Stimulated activated CD4-positive, alpha-beta T cell treated with anti-CD3 and anti-CD28 coated beads, Interleukin-2, amount 100 ng/mL, for 24 hours (primary cell): ENCODE measurements at regions not wholly inside any gene's neighbourhood (a gene's known extent, or its start where the extent isn't known, plus 50 kb on each side); places are given as distances from the start of the nearest gene placed in this dataset.

Experiments used
- DNase-seq, 2 donors: peaks; one replicate each; pipeline ENCODE4 v3.0.0-alpha.2; 2020

GRCh38 chr18:27899893-27900292 is 277.0 kb downstream of the CDH2 start:
- DNase-seq = no peak

DNA sequence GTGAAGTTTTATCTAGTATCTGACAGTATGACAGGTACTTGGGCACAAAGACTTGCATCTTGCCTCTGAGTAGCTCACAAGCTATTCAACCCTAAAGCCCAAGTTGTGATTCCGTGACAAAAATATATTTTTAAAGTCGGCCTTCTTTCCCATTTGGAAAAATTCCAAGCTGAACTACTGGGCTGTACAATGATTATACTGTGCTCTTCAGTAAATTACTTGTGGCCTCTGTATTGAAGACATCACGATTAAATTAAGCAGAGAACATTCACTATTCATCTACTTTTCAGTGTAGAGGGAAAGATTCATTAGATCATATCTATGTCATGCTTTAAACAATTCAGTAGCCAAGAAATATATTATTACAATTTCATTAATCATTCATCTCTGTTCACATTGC is 282.2 kb downstream of the CDH2 start:
- no peak for DNase-seq

DNA sequence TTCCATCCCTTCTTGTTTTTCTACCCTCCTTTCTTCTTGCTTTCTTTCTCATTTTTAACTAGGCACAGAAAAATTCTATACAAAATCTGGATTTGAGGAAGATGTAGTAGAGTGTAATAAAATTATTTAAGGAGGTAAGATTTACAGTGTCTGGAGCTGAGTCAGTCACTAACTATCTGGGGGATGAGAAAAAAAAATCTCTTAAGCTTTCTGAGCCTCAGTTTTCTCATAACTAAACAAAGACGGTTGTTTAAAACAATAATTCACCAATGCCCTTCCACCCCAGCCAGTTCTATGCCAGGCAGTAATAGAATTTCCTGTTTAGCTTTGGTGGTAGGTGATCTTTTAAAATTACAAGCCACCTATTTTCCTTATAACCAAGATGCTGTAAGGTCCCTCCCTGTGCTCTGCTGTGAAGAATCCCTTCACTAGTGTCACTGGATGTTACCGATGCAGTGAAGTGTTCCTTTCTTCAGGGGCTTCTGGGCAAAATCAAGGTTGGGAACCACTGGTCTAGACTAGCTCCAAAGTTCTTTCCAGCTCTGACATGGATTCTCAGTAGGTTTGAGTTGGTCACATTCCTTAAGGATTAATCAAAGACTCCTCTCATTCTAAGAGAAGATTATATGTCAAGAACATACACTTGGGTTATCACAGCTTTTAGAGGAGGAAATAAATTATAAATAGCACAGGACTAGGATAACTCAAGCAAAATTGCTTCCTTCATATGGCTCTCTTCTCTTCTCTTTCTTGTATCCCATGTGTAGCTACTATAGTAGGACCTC is 289.0 kb downstream of the CDH2 start:
- DNase-seq = no peak

DNA sequence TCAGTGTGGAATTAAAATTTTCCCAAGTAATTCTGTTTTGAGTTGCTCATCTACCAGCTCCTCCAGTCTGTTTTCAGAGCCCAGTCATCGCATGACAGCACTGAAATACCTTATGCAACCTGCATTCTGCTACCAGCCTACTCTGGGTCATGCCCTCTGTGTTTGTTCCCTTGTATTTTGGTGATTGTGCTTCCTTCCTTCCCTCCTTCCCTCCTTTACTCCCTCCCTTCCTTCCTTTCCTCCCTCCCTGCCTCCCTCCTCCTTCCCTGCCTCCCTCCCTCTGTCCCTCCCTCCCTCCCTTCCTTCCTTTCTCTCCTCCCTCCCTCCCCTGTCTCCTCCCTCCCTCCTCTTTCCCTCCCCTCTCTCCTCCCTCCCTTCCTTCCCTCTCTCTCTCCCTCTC is 289.6 kb downstream of the CDH2 start:
- no peak for DNase-seq

DNA sequence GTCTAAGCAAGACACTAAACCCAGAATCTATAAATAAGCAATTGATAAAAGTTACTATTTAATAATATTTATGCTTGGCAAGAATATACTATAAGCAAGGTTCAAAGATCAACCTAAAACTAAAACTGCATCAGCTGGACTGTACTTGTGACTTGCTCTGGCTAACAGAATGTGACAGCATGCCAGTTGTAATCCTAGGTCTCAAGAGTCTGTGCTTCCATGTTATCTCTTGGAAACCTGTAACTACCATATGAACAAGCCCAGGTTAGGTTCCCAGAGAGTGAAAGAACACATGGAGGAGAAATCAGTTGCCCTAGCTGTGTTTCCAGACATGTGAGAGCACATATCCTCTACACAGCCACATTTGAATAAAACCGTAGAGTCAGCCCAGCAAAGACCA is 297.4 kb downstream of the CDH2 start:
- no peak for DNase-seq

DNA sequence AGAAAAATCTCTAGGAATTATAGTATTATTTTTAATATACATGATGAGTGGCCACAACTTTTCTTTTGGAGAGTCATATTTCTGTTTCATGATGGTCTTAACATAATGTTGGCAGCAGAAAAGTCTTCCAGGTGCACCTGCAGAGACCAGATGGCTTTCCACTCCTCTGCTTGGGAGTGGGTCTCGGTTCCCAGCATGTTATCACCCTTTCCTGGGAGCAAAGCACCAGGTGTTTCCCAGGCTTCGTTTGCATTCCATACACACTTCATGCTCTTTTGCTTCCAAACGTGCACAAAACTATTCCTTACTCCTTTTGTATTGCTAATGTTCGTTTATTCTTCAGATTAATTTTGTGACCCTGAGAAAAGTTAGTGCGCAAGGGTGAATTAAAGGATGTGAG is 305.2 kb downstream of the CDH2 start:
- no peak for DNase-seq

- no peak for DNase-seq
Observed at GRCh38 chr18:27869735-27870134, 307.2 kb downstream of the CDH2 start.

DNA sequence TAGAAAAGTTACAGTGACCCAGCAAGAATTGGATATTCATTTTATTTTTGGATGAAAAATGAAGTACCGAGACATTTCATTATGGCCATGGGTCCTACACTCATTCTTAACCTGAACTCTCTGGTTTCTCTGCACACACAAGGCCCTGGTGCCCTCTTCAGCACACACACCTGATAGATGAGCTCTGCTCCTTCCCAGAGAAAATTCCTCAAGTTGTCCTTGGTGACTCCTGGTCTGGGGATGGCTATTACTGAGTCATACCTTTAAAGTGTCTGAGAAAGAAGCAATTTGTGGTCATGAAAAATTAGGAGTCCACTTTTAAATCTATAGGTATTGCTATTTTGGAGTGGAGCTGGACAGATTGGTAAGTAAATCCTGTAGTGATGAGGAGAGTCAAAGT is 311.5 kb downstream of the CDH2 start:
- DNase-seq = no peak

DNA sequence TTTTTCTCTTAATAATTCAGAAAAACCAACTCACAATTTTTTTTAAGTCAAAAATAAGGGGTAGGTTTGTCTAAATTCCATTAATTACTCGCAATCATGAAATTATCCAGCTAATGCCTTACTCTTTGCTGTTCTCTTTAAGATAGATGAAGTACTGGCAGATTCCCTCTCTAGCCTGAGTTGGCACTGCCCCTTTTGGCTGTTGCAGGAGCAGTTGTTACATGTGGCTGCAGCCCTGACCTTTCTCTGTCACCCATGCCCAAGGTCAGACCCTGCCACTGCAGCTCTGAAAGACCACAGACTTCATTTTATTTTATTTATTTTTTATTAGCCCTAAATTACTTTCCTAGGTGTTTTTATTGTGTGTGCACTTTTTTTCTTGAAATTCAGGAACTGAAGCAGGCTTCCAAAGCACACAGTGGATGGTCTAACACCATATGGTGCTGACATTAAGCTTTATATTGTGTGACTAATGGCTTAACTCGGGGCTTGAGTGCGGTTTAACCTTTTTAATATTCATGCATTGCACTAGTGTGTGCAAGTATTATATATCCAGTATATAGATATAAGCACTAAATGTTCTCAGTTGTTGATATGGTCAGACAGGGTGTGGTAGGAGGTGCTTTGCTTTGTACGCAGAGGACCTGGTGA is 313.0 kb downstream of the CDH2 start:
- no peak for DNase-seq

DNA sequence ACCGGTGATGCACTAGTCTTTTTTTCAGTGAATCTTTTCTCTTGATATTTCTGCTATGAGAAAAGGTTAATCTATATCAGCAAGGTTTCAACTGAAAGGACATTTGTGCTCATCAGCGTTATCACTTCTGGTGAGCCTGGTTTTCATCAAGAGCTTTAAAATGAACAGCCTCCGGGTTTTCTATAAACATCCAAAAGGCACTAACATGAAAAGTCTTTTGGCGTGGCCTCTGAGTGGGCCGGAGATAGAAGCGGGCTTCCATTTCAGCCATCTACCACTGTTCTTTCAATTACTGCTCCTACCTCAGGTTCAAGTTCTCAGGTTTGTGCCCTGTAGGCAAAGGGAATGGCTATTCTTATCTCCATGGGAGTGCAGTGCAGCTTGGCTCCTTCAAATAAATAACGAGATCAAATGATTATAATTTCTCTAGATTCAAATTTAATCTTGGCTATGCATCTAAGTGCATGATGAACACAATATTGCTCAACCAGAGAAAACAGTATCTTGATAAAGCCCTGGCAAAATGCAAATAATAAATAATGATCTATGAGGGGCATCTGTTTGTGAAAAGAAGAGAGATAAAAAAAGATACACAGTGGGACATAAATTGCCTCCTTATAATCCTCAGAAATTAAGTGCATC is 314.8 kb downstream of the CDH2 start:
- DNase-seq = no peak

- DNase-seq = no peak
Observed at GRCh38 chr18:27861539-27861938, 315.4 kb downstream of the CDH2 start.

GRCh38 chr18:27860701-27861107 is 316.2 kb downstream of the CDH2 start:
- DNase-seq = no peak

DNA sequence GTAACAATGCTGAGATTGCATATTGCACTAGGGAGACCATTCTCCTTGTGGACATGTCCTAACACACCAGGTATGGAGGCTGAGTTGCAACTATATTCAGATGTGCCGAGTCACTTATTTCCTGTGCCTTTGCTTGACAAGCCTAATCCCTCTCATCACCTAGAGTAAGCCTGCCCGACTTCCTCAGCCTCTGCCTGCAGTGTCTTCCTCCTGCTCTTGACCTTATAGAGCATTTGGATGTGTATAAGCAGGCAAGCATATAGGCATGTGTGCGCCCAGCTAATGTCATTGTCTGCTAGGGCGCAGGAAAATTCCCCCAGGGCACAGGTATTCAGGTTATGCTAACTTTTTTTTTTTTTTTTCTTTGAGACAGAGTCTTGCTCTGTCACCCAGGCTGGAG is 316.9 kb downstream of the CDH2 start:
- DNase-seq = no peak

DNA sequence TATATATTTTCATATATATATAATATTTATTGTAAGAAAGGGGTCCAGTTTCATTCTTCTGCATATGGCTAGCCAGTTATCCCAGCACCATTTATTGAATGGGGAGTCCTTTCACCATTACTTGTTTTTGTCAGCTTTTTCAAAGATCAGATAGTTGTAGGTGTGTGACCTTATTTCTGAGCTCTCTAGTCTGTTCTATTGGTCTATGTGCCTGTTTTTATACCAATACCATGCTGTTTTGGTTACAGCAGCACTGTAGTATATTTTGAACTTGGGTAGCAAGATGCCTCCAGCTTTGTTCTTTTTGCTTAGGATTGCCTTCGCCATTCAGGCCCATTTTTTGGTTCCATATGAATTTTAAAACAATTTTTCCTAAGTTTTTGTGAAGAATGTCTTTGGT is 320.1 kb downstream of the CDH2 start:
- DNase-seq = no peak

GRCh38 chr18:27855486-27855885 is 321.4 kb downstream of the CDH2 start:
- no peak for DNase-seq

GRCh38 chr18:27854631-27855030 is 322.3 kb downstream of the CDH2 start:
- no peak for DNase-seq

GRCh38 chr18:27848336-27848735 is 328.6 kb downstream of the CDH2 start:
- no peak for DNase-seq

DNA sequence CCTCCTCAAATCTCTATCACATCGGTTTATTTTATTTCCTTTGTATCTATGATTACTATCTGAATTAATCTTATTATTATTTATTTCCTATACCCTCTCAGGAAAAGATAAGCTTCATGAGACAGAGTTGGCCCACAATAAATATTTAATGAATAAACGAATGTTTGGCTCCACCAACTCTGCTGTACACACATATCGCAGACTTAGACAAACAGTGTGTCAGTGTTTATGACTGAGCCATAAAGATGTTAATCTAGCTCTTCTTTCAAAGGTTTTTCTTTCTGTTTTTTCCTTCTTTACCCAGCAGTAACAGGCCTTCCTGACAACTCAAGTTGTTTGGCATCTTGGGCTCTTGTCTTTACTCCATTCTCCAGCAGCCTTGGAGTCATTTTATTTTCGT is 329.5 kb downstream of the CDH2 start:
- no peak for DNase-seq

GRCh38 chr18:27845897-27846296 is 331.0 kb downstream of the CDH2 start:
- DNase-seq = no peak

DNA sequence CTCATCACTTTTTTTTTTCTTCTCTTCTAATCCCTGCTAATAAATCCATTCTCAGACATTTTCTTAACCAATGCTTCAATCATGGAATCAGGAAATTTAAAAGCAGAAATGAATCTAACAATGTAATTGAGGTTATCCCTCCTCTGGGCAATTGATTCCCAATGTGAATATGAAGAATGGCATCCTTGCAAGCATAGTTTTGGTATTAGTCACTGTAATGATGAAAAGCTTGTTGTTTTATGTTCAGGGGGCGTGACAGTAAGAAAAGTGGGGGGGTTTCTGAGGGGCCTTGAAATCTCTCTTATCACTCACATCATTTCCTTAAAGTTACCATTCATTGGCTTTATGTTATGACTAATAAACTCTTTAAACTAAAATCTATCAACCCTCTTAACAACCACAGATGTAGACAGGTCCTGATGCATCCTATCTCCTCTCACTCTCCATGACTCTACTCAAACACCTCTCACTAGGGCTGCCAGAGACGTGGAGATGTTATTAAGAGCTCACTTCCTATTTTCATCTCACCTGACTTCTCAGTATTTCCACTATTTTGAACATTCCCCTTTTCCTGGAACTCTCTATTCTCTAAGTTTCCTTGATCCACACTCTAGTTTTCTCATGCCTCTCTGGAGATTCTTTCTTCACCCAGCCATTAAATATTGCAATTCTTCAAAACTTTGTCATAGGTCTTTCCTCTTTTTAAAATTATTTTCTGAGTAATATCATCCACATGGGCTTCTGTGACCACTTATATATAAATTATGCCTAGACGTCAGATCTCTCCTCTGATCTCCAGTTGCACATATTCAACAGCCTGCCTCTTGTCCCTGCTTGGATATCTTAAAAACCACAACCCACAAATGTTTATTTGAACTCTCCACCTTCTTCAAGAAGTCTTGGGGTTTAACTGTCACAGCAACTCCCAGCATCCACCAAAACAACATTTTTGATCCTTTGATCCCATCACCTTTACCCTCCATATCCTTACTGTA is 332.9 kb downstream of the CDH2 start:
- no peak for DNase-seq

DNA sequence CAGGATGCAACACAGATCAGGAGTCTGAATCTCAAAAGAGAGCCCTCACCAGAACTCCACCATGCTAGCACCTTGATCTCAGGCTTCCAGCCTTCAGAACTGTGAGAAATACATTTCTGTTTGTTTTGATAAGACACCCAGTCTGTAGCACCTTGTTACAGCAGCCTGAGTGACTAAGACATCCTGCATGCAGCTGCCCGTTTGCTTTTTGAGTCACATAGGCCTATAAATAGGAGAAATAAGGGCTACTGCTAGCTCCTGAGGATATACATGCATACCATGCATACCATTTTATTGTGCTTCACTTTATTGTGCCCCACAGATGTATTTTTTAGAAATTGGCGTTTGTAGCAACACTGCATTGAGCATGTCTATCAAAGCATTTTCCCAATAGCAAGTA is 337.8 kb downstream of the CDH2 start:
- DNase-seq = no peak

- DNase-seq = no peak
Observed at GRCh38 chr18:27838225-27838624, 338.7 kb downstream of the CDH2 start.

- DNase-seq = no peak
Observed at GRCh38 chr18:27826101-27826500, 350.8 kb downstream of the CDH2 start.
